Stimulated activated CD8-positive, alpha-beta memory T cell treated with anti-CD3 and anti-CD28 coated beads, Interleukin-12 subunit alpha, Interleukin-12 subunit beta, amount 100 ng/mL, for 24 hours (primary cell): ENCODE measurements at regions not wholly inside any gene's neighbourhood (a gene's known extent, or its start where the extent isn't known, plus 50 kb on each side); places are given as distances from the start of the nearest gene placed in this dataset.
"Not testable (repeated sequence)": the region's sequence is repeated elsewhere in the genome, so short reads cannot be mapped to it uniquely, and the experiment has no call there.

ENCODE experiments used
- DNase-seq: peaks from one replicate; pipeline ENCODE4 v3.0.0-alpha.2; 2020; ENCODE audit errors: extremely low read depth

DNA sequence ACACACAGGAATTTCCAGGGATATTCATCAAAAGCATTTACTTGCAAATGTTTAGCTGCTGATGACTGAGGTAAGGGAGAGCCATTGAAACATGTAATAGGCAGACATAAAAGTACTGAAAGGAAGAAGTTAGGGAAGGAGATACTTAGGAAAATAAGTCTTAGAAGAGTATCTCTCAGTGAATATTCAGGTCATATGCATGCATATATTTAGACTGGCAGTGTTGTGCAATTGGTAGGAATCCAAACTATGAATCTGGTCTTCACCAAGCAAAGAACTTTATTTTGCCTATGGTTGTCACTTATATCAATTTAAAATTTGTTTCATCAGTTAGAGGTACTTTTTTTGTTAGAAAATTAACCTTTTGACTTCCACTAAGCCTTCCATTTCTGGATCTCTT, 1490.7 kb downstream of the SUCLG1 start:
- DNase-seq = no peak

DNA sequence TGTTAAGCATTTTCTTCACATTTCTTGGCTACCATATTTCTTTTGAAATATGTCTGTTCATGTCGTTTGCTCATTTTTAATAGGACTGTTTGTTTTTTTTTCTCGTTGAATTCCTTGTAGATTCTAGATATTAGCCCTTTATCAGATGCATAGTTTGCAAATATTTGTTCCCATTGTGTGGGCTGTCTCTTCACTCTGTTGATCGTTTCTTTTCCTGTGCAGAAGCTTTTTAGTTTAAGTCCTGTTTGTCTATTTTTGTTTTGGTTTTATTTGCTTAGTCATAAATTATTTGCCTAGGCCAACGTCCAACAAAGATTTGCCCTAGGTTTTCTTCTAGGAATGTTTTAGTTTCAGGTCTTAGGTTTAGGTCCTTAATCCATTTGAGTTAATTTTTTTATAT, 1494.7 kb downstream of the SUCLG1 start:
- no peak for DNase-seq

DNA sequence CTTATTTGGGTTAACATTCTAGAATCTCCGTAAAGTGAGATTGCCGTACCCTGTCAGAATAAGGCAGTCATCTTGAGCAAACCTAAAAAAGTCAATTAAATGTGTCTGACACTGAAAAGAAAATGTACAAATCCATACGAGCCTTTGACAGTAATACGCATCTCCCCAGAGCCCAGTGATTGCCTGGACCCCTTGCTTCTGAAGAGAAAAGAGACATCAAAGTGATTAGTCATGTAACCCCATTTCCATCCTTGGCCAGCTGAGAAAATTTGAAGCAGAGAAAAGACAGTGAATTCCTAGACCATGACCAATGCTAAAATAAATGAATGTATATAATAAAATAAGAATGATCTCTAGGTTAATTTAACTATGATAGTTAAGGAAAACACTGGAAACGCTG, 1499.4 kb downstream of the SUCLG1 start:
- DNase-seq = no peak

GRCh38 chr2:82954868-82955267, 1504.2 kb downstream of the SUCLG1 start:
- DNase-seq = no peak

DNA sequence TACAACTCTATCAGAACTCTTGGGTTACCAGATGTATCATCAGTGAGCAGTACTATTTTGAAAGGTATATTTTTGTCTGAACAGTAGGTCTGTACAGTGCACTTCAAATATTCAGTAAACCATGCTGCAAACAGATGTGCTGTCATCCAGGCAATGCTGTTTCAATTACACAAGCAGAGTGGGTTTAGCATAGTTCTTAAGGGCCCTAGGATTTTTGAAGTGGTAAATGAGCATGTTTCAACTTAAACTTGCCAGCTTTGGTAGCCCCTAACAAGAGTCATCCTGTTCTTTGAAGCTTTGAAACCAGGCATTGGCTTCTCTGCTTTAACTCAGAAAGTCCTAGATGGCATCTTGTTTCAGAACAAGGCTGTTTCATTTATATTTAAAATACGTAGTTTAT, 1519.9 kb downstream of the SUCLG1 start:
- DNase-seq = no peak

DNA sequence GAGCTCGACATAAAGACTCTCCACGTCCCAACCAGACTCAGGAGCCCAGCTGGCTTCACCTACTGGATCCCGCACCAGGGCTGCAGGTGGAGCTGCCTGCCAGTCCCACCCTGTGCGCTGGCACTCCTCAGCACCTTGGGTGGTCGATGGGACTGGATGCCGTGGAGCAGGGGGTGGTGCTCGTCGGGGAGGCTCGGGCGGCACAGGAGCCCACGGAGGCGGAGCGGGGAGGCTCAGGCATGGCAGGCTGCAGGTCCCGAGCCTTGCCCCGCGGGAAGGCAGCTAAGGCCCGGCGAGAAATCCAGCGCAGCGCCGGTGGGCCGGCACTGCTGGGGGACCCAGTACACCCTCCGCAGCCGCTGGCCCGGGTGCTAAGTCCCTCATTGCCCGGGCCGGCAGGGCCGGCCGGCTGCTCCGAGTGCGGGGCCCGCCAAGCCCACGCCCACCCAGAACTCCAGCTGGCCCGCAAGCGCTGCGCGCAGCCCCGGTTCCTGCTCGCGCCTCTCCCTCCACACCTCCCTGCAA, 1520.7 kb downstream of the SUCLG1 start:
- not testable (repeated sequence) for DNase-seq

GRCh38 chr2:82913566-82913965, 1545.5 kb downstream of the SUCLG1 start:
- no peak for DNase-seq

DNA sequence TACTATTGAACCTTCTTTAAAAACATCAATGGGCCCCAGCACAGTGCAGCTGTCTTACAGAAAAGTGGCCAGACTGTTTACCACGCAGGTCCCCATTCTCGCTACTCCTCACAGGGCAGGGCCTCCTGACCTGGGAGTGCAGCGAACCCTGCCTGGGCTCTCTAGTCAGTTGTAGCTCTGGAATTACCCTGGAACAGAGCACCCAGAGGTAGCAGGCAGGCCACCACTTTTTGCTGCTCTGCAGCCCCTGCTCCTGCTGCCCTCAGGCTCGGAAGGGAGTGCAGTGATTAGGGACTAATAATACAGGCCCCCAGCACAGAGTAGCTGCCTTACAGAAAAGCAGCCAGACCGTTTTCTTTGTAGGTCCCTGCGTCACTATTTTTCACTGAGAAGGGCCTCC, 1563.0 kb downstream of the SUCLG1 start:
- no peak for DNase-seq

GRCh38 chr2:82893190-82893589, 1565.9 kb downstream of the SUCLG1 start:
- DNase-seq = no peak

GRCh38 chr2:82879803-82880202, 1579.3 kb downstream of the SUCLG1 start:
- DNase-seq = no peak

DNA sequence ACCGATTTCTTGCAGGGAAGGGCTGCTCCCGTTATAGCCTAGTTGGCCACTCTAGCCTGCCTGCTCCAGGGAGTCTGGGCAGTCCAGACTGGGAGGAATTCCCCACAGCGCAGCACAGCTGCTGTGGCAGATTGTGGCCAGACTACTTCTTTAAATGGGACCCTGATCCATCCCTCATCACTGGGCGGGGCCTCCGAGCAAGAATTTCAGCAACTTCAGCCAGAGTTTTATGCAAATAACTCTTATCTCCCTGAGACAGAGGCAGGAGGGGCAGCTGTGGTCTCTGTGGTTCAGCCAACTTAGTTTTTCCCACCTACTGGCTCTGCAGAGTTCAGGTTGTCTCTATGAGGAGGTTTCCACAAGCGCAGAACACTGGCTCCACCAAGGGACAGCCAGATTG, 1583.2 kb downstream of the SUCLG1 start:
- DNase-seq = no peak

GRCh38 chr2:82857967-82858366, 1601.1 kb downstream of the SUCLG1 start:
- no peak for DNase-seq

GRCh38 chr2:82853299-82853698, 1605.8 kb downstream of the SUCLG1 start:
- DNase-seq = no peak

DNA sequence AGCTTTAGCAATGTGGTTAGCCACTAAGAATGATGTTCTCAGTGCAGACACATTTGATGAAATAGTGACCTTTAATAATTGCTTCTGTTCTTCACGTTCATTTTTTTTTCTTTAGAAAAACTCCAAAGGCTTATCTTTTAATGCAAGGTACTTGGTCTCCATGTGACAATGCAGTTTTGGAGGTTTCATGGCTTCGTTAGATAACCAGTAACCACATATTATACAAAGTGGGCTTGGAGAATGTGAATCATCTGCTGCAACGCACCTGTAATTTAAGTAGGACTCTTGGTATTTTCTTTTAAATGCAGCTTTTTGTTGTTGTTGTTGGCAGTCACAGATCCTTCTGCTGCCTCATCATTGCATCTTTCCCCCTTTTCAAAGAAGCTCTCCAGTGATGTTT, 1606.3 kb downstream of the SUCLG1 start:
- DNase-seq = no peak

GRCh38 chr2:82848285-82848684, 1610.8 kb downstream of the SUCLG1 start:
- no peak for DNase-seq

DNA sequence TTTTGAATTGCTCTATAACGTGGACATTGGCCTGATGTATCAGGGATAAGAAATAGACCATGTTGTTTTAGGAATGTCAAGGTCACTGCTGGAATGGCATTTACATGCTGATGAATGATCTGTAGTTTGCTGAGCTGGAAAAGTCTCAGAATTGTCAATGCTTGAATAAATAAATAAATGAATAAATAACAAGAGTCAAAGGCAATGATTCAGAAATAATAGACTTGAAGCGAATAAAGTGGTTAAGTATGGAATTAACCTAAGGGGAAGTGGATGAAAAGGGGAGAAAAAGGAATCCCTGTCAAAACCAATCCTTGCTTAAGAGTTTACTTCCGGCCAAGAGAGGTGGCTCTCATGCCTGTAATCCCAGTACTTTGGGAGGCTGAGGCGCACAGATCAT, 1620.0 kb downstream of the SUCLG1 start:
- DNase-seq = no peak

DNA sequence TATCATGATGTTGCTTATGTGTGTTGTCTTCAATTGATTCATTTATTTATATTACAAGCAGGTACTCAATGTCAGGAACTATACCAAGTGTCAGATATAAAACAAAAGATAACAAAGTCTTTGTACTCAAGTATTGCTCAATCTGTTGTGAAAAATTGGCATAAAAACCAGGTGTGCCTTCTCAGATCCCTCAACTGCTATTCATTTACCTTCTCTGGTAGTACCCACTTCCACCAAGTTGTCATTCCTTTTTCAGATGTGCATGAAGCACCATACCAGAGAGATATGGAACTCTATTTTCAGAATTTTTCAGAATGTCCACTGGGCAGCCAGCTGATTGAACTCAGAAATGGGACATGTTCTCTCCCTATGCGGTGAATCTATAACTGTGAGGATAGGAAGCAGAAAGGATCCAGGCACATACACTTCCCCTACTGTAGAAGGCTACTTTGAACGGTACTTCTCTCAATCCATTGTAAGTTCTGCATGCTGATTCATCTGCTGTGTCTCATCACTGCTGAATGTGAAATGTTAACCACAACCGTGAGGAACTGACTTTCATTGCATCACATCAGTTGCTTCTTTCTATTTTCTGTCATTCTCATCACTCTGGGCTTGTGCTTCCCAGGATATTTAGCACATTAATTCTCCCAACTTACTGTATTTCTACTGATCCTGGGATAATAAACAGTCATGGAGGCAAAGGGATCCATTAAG, 1621.3 kb downstream of the SUCLG1 start:
- DNase-seq = no peak

- DNase-seq = no peak
Observed at GRCh38 chr2:82834893-82835292, 1624.2 kb downstream of the SUCLG1 start.

DNA sequence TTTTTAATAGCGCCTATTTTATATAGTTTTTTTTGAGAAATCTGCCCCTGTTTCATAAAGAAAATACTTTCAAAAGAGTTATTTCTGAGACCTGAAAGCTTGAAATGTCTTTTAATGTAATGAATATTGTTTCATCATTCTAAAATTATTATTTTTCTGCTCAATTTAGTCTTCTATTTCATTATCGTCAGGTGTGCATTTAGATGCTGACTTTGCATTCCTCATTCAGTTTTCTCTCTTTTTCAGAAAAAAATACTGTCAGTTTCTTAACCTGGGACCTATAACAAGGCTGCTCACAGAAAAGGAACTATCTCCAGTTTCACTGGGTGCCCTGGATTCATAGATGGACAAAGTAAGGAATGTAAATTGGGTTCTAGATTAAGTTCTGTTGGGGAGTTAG, 1631.7 kb downstream of the SUCLG1 start:
- no peak for DNase-seq

- no peak for DNase-seq
Observed at GRCh38 chr2:82826437-82826836, 1632.6 kb downstream of the SUCLG1 start.

DNA sequence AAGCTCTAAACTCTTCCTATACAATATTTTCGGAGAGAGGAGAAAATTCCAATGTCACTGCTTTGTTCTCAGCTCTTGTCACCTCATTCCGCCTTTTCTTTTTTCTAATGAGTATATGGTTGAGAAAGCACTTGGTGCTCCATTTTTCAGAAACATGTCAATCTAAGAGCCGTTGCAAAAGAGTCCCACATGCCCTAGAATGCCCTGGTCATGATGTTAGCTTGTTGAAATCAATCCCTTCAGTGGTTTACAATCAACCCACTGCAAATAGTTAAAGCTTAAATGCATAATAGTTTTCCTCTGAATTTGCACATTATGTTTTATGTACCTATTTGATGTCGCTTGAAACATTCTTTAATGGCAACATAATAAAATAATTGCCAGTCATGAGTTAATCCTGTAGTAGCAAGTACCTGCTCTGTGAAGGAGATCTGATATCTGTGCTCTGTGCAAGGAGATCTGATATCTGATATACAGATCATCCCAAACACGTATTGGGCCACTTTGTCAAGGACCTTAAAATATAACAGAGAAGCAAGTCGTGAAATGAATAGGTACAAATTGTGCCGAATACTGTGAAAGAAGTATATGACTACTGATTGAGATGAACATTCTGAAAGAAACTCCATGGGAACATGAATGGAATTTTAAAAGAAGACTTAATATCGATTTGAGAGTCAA, 1633.5 kb downstream of the SUCLG1 start:
- no peak for DNase-seq

DNA sequence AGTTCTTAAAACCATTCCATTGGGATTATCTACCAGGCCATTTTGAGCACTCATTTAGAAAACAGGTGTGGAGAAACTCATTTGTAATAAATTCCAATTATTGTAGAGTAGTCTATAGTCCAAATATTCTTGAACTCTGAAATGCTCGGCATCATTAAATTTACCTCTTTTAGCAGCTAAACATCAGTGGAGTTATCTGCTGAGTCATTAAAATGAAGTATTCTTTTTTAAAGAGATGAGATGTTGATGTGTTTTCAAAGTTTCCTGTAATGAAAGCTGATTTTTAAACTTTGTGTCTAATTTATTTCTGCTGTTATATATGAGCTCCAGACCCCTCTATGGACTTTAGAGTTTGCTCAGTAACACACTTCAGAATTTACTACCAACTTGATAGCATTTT, 1635.2 kb downstream of the SUCLG1 start:
- no peak for DNase-seq

DNA sequence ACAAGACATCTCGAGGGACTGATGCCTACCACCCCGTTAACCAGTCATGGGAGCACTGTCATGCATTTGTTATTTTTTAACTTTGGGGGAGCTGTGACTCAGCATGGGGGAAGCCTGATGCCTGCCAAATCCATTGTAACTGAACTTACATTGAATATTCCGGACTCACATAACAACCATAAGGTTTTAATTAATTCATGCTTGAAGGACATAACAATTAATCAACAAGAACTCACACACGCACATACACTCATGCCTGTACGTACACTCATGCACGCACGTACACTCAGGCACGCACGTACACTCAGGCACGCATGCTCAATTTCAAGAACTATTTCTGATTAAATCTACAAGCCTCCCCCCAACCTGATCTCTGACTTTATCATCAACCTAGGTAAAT, 1639.1 kb downstream of the SUCLG1 start:
- DNase-seq = no peak
